Suprapubic skin (tissue), 4 donors: ENCODE measurements at regions not wholly inside any gene's neighbourhood (a gene's known extent, or its start where the extent isn't known, plus 50 kb on each side); places are given as distances from the start of the nearest gene placed in this dataset.

Experiments
- EP300 ChIP-seq: sonication (generic); formaldehyde crosslinking; IDR thresholded peaks from one replicate; pipeline ENCODE4 v1.6.1; 2017; ENCODE audit warnings: antibody characterized with exemption
- POLR2A ChIP-seq, 2 donors: fragments of 450-650 bp; IDR thresholded peaks; one replicate each; pipeline ENCODE4 v1.6.1; 2017; ENCODE audit warnings: antibody characterized with exemption in 2 of 2, mild to moderate bottlenecking in 2 of 2, moderate library complexity in 2 of 2
- POLR2AphosphoS5 ChIP-seq, 3 donors: sonication (generic); formaldehyde crosslinking; IDR thresholded peaks; one replicate each; pipeline ENCODE4 v1.6.1; 2017; ENCODE audit warnings: antibody characterized with exemption in 3 of 3
- TF ChIP-seq, protein P1 (sequence below), 2 donors: fragments of 200-600 bp in 1 of 2; fragments of 450-650 bp in 1 of 2; sonication (generic) in 1 of 2; IDR thresholded peaks; one replicate each; pipeline ENCODE4 v1.5.1; 2016 to 2019; ENCODE audit warnings: antibody characterized with exemption in 2 of 2, mild to moderate bottlenecking in 1 of 2, moderate library complexity in 1 of 2

DNA sequence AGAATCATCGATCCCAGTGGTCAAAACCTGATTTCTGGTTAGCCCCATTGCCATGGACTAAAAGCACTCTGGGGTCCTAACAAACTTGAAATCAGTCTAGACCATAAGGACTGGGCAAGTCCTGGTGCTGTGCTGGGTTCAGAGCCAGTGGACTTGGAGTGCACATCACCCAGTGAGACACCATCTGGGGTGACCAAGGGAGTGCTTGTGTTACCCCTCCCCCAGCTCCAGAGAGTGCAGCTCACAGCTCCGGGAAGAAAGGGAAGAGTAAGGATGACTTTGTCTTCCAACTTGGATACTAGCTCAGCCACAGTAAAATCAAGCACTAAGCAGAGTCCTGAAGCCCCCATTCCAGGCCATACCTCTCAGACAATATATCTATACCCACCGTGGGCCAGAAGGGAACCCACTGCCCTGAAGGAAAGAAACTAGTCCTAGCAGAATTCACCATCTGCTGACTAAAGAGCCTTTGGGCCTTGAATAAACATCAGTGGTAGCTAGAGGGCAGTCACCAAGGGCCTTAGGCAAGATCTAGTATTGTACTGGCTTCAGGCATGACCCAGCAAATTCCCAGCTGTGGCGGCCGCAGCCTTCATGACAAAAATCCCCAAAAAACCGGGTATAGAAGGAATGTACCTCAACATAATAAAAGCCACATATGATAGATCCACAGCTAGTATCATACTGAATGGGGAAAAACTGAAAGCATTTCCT is 153.5 kb upstream of the OGFRL1 start:
- no peak for TF ChIP-seq POLR2A (IDR thresholded peaks at IDR 0.05)
- TF ChIP-seq, protein P1, sequence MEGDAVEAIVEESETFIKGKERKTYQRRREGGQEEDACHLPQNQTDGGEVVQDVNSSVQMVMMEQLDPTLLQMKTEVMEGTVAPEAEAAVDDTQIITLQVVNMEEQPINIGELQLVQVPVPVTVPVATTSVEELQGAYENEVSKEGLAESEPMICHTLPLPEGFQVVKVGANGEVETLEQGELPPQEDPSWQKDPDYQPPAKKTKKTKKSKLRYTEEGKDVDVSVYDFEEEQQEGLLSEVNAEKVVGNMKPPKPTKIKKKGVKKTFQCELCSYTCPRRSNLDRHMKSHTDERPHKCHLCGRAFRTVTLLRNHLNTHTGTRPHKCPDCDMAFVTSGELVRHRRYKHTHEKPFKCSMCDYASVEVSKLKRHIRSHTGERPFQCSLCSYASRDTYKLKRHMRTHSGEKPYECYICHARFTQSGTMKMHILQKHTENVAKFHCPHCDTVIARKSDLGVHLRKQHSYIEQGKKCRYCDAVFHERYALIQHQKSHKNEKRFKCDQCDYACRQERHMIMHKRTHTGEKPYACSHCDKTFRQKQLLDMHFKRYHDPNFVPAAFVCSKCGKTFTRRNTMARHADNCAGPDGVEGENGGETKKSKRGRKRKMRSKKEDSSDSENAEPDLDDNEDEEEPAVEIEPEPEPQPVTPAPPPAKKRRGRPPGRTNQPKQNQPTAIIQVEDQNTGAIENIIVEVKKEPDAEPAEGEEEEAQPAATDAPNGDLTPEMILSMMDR (IDR thresholded peaks at IDR 0.05), result no peak
- TF ChIP-seq EP300, result no peak
- TF ChIP-seq POLR2AphosphoS5 (IDR thresholded peaks at IDR 0.05), result no peak
